Stimulated activated CD4-positive, alpha-beta T cell treated with anti-CD3 and anti-CD28 coated beads, Interleukin-1b, Interleukin-23, amount 100 ng/mL, for 48 hours (primary cell): ENCODE measurements at regions not wholly inside any gene's neighbourhood (a gene's known extent, or its start where the extent isn't known, plus 50 kb on each side); places are given as distances from the start of the nearest gene placed in this dataset.

ENCODE experiments used
- DNase-seq: peaks from one replicate; pipeline ENCODE4 v3.0.0-alpha.2; 2020

- peak; percentile 59 for DNase-seq
Observed at GRCh38 chr3:72185549-72186399, 400.8 kb upstream of the PROK2 start.

GRCh38 chr3:72183489-72183888, 398.5 kb upstream of the PROK2 start:
- DNase-seq: no peak

- no peak for DNase-seq
Observed at GRCh38 chr3:72182206-72182605, 397.3 kb upstream of the PROK2 start.

- no peak for DNase-seq
Observed at GRCh38 chr3:72181251-72181650, 396.3 kb upstream of the PROK2 start.

GRCh38 chr3:72180405-72180804, 395.5 kb upstream of the PROK2 start:
- no peak for DNase-seq

GRCh38 chr3:72179107-72179464, 394.1 kb upstream of the PROK2 start:
- no peak for DNase-seq

- no peak for DNase-seq
Observed at GRCh38 chr3:72178463-72179106, 393.6 kb upstream of the PROK2 start.

GRCh38 chr3:72177075-72178050, 392.4 kb upstream of the PROK2 start:
- peak; percentile 13 for DNase-seq

- no peak for DNase-seq
Observed at GRCh38 chr3:72176537-72177041, 391.6 kb upstream of the PROK2 start.

- no peak for DNase-seq
Observed at GRCh38 chr3:72175296-72175858, 390.4 kb upstream of the PROK2 start.

GRCh38 chr3:72174890-72175289, 389.9 kb upstream of the PROK2 start:
- no peak for DNase-seq

- no peak for DNase-seq
Observed at GRCh38 chr3:72174040-72174439, 389.1 kb upstream of the PROK2 start.

GRCh38 chr3:72171946-72172345, 387.0 kb upstream of the PROK2 start:
- no peak for DNase-seq

- DNase-seq: no peak
Observed at GRCh38 chr3:72171463-72171881, 386.5 kb upstream of the PROK2 start.

GRCh38 chr3:72169561-72170472, 384.9 kb upstream of the PROK2 start:
- no peak for DNase-seq

GRCh38 chr3:72169120-72169519, 384.2 kb upstream of the PROK2 start:
- DNase-seq: no peak

GRCh38 chr3:72165808-72166207, 380.9 kb upstream of the PROK2 start:
- DNase-seq: no peak

- no peak for DNase-seq
Observed at GRCh38 chr3:72165317-72165716, 380.4 kb upstream of the PROK2 start.

- no peak for DNase-seq
Observed at GRCh38 chr3:72164635-72164978, 379.7 kb upstream of the PROK2 start.

- DNase-seq: no peak
Observed at GRCh38 chr3:72163809-72164634, 379.1 kb upstream of the PROK2 start.
